NCI-H2107 treated with DMSO at 0.1 percent for 48 hours (cell line): ENCODE measurements at regions not wholly inside any gene's neighbourhood (a gene's known extent, or its start where the extent isn't known, plus 50 kb on each side); places are given as distances from the start of the nearest gene placed in this dataset.
A peak's percentile ranks its signal among the peaks of the same experiment; 100 is the strongest.

Source experiments
- DNase-seq: peaks from one replicate; lab custom pipeline; 2025; ENCODE audit not compliant: unreplicated experiment; lab: John Stamatoyannopoulos, UW

- no peak for DNase-seq
Measured at GRCh38 chr13:33692531-33692930, 125.4 kb upstream of the RFC3 start.

- DNase-seq, result no peak
Measured at GRCh38 chr13:33694546-33694945, 123.4 kb upstream of the RFC3 start.

- DNase-seq, result no peak
Measured at GRCh38 chr13:33696530-33696929, 121.4 kb upstream of the RFC3 start.

- DNase-seq, result no peak
Measured at GRCh38 chr13:33697926-33698325, 120.0 kb upstream of the RFC3 start.

GRCh38 chr13:33707449-33707848 lies 110.5 kb upstream of the RFC3 start:
- DNase-seq, result no peak

- no peak for DNase-seq
Measured at GRCh38 chr13:33710924-33711323, 107.0 kb upstream of the RFC3 start.

- DNase-seq, result no peak
Measured at GRCh38 chr13:33711436-33711835, 106.5 kb upstream of the RFC3 start.

GRCh38 chr13:33717775-33718174 lies 100.2 kb upstream of the RFC3 start:
- no peak for DNase-seq

GRCh38 chr13:33721724-33722123 lies 96.2 kb upstream of the RFC3 start:
- no peak for DNase-seq

- DNase-seq, result no peak
Measured at GRCh38 chr13:33722216-33722915, 95.6 kb upstream of the RFC3 start.

- no peak for DNase-seq
Measured at GRCh38 chr13:33723365-33723764, 94.6 kb upstream of the RFC3 start.

- DNase-seq, result peak; percentile 85
Measured at GRCh38 chr13:33723772-33724435, 94.0 kb upstream of the RFC3 start.

GRCh38 chr13:33725340-33725739 lies 92.6 kb upstream of the RFC3 start:
- DNase-seq, result no peak

GRCh38 chr13:33727297-33728083 lies 90.5 kb upstream of the RFC3 start:
- no peak for DNase-seq

GRCh38 chr13:33728271-33729037 lies 89.5 kb upstream of the RFC3 start:
- DNase-seq, result no peak

- peak; percentile 9 for DNase-seq
Measured at GRCh38 chr13:33730147-33730546, 87.8 kb upstream of the RFC3 start.

- DNase-seq, result no peak
Measured at GRCh38 chr13:33730619-33731018, 87.3 kb upstream of the RFC3 start.

GRCh38 chr13:33735276-33735675 lies 82.7 kb upstream of the RFC3 start:
- DNase-seq, result no peak

GRCh38 chr13:33739254-33739653 lies 78.7 kb upstream of the RFC3 start:
- DNase-seq, result no peak

- no peak for DNase-seq
Measured at GRCh38 chr13:33740134-33740538, 77.8 kb upstream of the RFC3 start.

- no peak for DNase-seq
Measured at GRCh38 chr13:33742321-33742720, 75.6 kb upstream of the RFC3 start.
